ENCODE measurements at regions not wholly inside any gene's neighbourhood (a gene's known extent, or its start where the extent isn't known, plus 50 kb on each side); places are given as distances from the start of the nearest gene placed in this dataset.

- no peak overlapping the region for H2AFZ ChIP-seq (ENCODE audit: insufficient read depth, low read depth, low read length, poor library complexity, severe bottlenecking)
- H3K9me3 ChIP-seq (ENCODE audit: control extremely low read depth in 1 of 3, control insufficient read depth in 2 of 3, insufficient read depth in 1 of 3, low read length in 2 of 3): no peaks in the 10 kb centered on the region
- CTCF ChIA-PET: no interaction called here
- no peaks in the 10 kb centered on the region for H3K27me3 ChIP-seq (replicated peaks in 1 of 4; ENCODE audit: control extremely low read depth in 1 of 4, control insufficient read depth in 3 of 4, insufficient read depth in 4 of 4, low read length in 3 of 4)
- H3K4me3 ChIP-seq (ENCODE audit: control extremely low read depth in 1 of 5, extremely low read depth in 1 of 5, insufficient read depth in 1 of 5, low read depth in 2 of 5, low read length in 4 of 5): no peak overlapping the region
- H3K27ac Mint-ChIP-seq: no peak overlapping the region
- H3K4me3 Mint-ChIP-seq: no peak overlapping the region
- H3K27ac ChIP-seq (ENCODE audit: low read length in 2 of 2): no peak overlapping the region
- H3K79me2 ChIP-seq (ENCODE audit: control insufficient read depth, insufficient read depth, low read length): no peaks in the 10 kb centered on the region
- no peaks in the 10 kb centered on the region for H3K27me3 Mint-ChIP-seq
- H3K4me2 ChIP-seq (replicated peaks; ENCODE audit: low read depth, low read length, poor library complexity, severe bottlenecking): no peak overlapping the region
- H3K9me3 Mint-ChIP-seq (ENCODE audit: insufficient read depth): peaks cover 2% of the 10 kb centered on the region
- H3K36me3 ChIP-seq (replicated peaks in 1 of 2; ENCODE audit: control extremely low read depth in 1 of 2, control insufficient read depth in 1 of 2, extremely low read depth in 1 of 2, insufficient read depth in 2 of 2, low read length in 1 of 2): no peaks in the 10 kb centered on the region
- POLR2A ChIA-PET: no interaction called here
- TF ChIP-seq EZH2 (IDR thresholded peaks at IDR 0.05; ENCODE audit: borderline replicate concordance, insufficient read depth, low read depth, low read length, poor library complexity, severe bottlenecking) (no peak), CTCF (IDR thresholded peaks at IDR 0.05) (no peak)
- no peaks in the 10 kb centered on the region for H4K20me1 ChIP-seq (ENCODE audit: control insufficient read depth, insufficient read depth, low read length, poor library complexity, severe bottlenecking)
- intact Hi-C loops (cut with micrococcal nuclease): no loop called here
- no peaks in the 10 kb centered on the region for H3K4me1 Mint-ChIP-seq
- H3K4me1 ChIP-seq (ENCODE audit: control insufficient read depth in 2 of 2, insufficient read depth in 2 of 2, low read length in 2 of 2): no peaks in the 10 kb centered on the region
- DNase-seq (no peak), ATAC-seq (ENCODE audit: low read depth) (no peak)
- 83% methylated on average over 7 of the region's 8 CpGs for WGBS (ENCODE audit: insufficient coverage)
- H3K9ac ChIP-seq (ENCODE audit: low read length): no peak overlapping the region
Measured at GRCh38 chr16:65809627-65810026, 556.9 kb upstream of the CDH5 start.

GRCh38 chr16:65808790-65809189, 557.7 kb upstream of the CDH5 start:
- 83% methylated on average over 1 of the region's 4 CpGs for WGBS (ENCODE audit: insufficient coverage)
- Histone ChIP-seq H3K27ac (ENCODE audit: low read length in 2 of 2) (no peak overlapping the region), H3K4me3 (ENCODE audit: control extremely low read depth in 1 of 5, extremely low read depth in 1 of 5, insufficient read depth in 1 of 5, low read depth in 2 of 5, low read length in 4 of 5) (no peak overlapping the region), H2AFZ (ENCODE audit: insufficient read depth, low read depth, low read length, poor library complexity, severe bottlenecking) (no peak overlapping the region), H4K20me1 (ENCODE audit: control insufficient read depth, insufficient read depth, low read length, poor library complexity, severe bottlenecking) (no peaks in the 10 kb centered on the region), H3K4me1 (ENCODE audit: control insufficient read depth in 2 of 2, insufficient read depth in 2 of 2, low read length in 2 of 2) (no peaks in the 10 kb centered on the region), H3K9me3 (ENCODE audit: control extremely low read depth in 1 of 3, control insufficient read depth in 2 of 3, insufficient read depth in 1 of 3, low read length in 2 of 3) (no peaks in the 10 kb centered on the region), H3K79me2 (ENCODE audit: control insufficient read depth, insufficient read depth, low read length) (no peaks in the 10 kb centered on the region), H3K9ac (ENCODE audit: low read length) (no peak overlapping the region), H3K27me3 (replicated peaks in 1 of 4; ENCODE audit: control extremely low read depth in 1 of 4, control insufficient read depth in 3 of 4, insufficient read depth in 4 of 4, low read length in 3 of 4) (no peaks in the 10 kb centered on the region), H3K36me3 (replicated peaks in 1 of 2; ENCODE audit: control extremely low read depth in 1 of 2, control insufficient read depth in 1 of 2, extremely low read depth in 1 of 2, insufficient read depth in 2 of 2, low read length in 1 of 2) (no peaks in the 10 kb centered on the region), H3K4me2 (replicated peaks; ENCODE audit: low read depth, low read length, poor library complexity, severe bottlenecking) (no peak overlapping the region)
- CTCF ChIA-PET: no interaction called here
- ATAC-seq (ENCODE audit: low read depth): no peak
- H3K27me3 Mint-ChIP-seq: no peaks in the 10 kb centered on the region
- TF ChIP-seq CTCF (IDR thresholded peaks at IDR 0.05) (no peak), EZH2 (IDR thresholded peaks at IDR 0.05; ENCODE audit: borderline replicate concordance, insufficient read depth, low read depth, low read length, poor library complexity, severe bottlenecking) (no peak)
- H3K9me3 Mint-ChIP-seq (ENCODE audit: insufficient read depth): peaks cover 2% of the 10 kb centered on the region
- H3K4me1 Mint-ChIP-seq: no peaks in the 10 kb centered on the region
- H3K4me3 Mint-ChIP-seq: no peak overlapping the region
- DNase-seq: no peak
- POLR2A ChIA-PET: no interaction called here
- intact Hi-C loops (cut with micrococcal nuclease): no loop called here
- H3K27ac Mint-ChIP-seq: no peak overlapping the region
